Frontal cortex (tissue), 3 donors: ENCODE measurements at regions not wholly inside any gene's neighbourhood (a gene's known extent, or its start where the extent isn't known, plus 50 kb on each side); places are given as distances from the start of the nearest gene placed in this dataset.
"Not testable (repeated sequence)": the region's sequence is repeated elsewhere in the genome, so short reads cannot be mapped to it uniquely, and the experiment has no call there.

Experiments
- DNase-seq, 2 donors: peaks; one replicate each; pipeline ENCODE4 v3.0.0; 2012; ENCODE audit warnings: low spot score in 2 of 2
- FAIRE-seq: peaks from 2 replicates; lab custom pipeline; 2012; peaks lifted over from hg19 to GRCh38; lab: Jason Lieb, UNC
- donor health status: control.
- donor health status: control.
- donor health status: control.

- no peak for FAIRE-seq
These were observed 61.2 kb upstream of the CCL1 start for GRCh38 chr17:34423978-34424813.

GRCh38 chr17:34423315-34423714 is 60.3 kb upstream of the CCL1 start:
- DNase-seq, FAIRE-seq: not testable (repeated sequence)

More at GRCh38 chr17:34423978-34424813, 61.2 kb upstream of the CCL1 start:
- no peak for DNase-seq

- FAIRE-seq (no peak), DNase-seq (no peak)
These were observed 57.9 kb upstream of the CCL1 start for GRCh38 chr17:34420900-34421299.

GRCh38 chr17:34420254-34420766 is 57.3 kb upstream of the CCL1 start:
- DNase-seq = peak; percentile 36 to 73
- FAIRE-seq = no peak

GRCh38 chr17:34416116-34416515 is 53.1 kb upstream of the CCL1 start:
- FAIRE-seq (no peak), DNase-seq (no peak)

- FAIRE-seq (no peak), DNase-seq (no peak)
These were observed 51.3 kb upstream of the CCL1 start for GRCh38 chr17:34414339-34414738.

GRCh38 chr17:34413443-34414119 is 50.5 kb upstream of the CCL1 start:
- DNase-seq = no peak
- no peak for FAIRE-seq

GRCh38 chr17:34412965-34413441 is 50.0 kb upstream of the CCL1 start:
- no peak for DNase-seq
- no peak for FAIRE-seq
